ENCODE measurements at regions not wholly inside any gene's neighbourhood (a gene's known extent, or its start where the extent isn't known, plus 50 kb on each side); places are given as distances from the start of the nearest gene placed in this dataset.
"Not testable (repeated sequence)": the region's sequence is repeated elsewhere in the genome, so short reads cannot be mapped to it uniquely, and the experiment has no call there.

GRCh38 chr3:75610773-75611172, 53.4 kb upstream of the FRG2C start:
- Histone ChIP-seq H3K4me1 (no peaks in the 10 kb centered on the region), H3K36me3 (no peaks in the 10 kb centered on the region), H3K27me3 (peaks cover 0 to 25% (median 0%) of the 10 kb centered on the region in 4 donors), H3K27ac (no peak overlapping the region), H3K4me3 (no peak overlapping the region), H3K9me3 (no peaks in the 10 kb centered on the region)
- WGBS, 2 donors, result 64 to 74% methylated on average over 2 of the region's 2 CpGs
- intact Hi-C loops (cut with DNase I), result no loop called here
- DNase-seq, result no peak
- TF ChIP-seq POLR2A (IDR thresholded peaks at IDR 0.05) (no peak), CTCF (IDR thresholded peaks at IDR 0.05) (no peak)

GRCh38 chr3:75611724-75612460, 52.2 kb upstream of the FRG2C start:
- intact Hi-C loops (cut with DNase I); DNase-seq; H3K36me3 ChIP-seq; H3K9me3 ChIP-seq; H3K4me1 ChIP-seq; H3K4me3 ChIP-seq; H3K27ac ChIP-seq: not testable (repeated sequence)
- WGBS, 2 donors, result 56 to 68% methylated on average over 15 to 20 of the region's 25 CpGs
- peaks cover 0 to 25% (median 0%) of the 10 kb centered on the region in 4 donors for H3K27me3 ChIP-seq

Small RNAs in the stretch of these regions (small RNA-seq; reads per million reads assigned to genes)
- 0 reads per million in 4 donors for gene AC139453.1
- 0 reads per million in 4 donors for gene LSP1P2
- 0 reads per million in 4 donors for gene MIR4444-2
- 0 reads per million in 4 donors for gene RN7SL294P
- gene SNRPCP10, result 0 reads per million in 4 donors

Data from esophagus squamous epithelium (tissue), 5 donors.